ENCODE measurements at regions not wholly inside any gene's neighbourhood (a gene's known extent, or its start where the extent isn't known, plus 50 kb on each side); places are given as distances from the start of the nearest gene placed in this dataset.

- DNase-seq (ENCODE audit: low spot score), result no peak
Measured at GRCh38 chr12:111174961-111175345, 193.9 kb downstream of the PHETA1 start.

DNA sequence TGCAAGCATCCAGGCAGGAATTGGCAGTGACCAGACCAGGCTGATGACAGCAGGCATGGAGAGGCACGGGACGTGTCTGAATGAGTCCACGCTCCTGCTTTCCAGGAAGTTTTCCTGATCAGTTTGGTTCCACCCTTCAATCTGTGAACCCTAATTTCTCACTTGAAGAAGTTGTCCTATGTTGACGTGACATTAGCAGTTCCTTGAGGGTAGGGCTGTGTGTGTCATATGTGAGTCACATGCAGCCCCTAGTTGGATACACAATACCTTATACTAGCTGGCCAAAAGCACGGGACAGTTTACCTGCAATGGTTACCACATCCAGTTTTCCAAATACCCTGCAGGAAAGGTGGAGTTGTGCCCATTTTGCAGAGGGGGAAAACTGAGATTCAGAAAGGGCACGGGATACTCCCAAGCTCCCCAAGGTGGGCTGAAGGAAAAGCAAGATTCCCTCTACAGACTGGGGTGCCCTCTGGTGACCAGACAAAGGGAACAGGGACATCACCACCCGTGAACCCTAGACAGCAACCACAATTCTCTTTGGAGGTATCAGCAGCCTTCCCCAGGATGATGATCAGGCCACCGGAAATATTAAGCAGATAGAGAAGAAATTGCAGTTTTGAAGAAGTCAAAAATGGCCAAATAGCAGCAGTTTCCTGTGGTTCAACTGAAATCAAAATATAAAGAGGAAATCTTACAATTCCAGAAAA lies 194.5 kb downstream of the PHETA1 start:
- no peak for DNase-seq (ENCODE audit: low spot score)

DNA sequence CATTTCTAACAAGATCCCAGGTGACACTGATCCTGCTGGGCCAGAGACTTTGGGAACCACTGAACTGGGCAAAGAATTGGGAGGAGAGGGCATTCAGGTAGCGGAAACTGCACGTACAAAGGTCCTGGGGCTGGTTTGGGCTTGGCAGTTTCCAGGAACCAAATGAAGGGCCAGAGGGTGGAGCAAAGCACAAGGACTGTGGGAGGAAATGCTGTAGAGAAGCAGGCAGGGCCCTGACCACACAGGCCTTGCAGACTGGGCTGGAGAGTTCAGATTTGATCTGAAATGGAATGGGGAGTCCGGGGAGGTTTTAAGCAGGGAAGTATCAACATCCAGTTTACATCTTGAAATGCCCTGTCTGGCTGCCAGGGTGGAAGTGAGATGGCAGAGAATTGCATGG lies 195.1 kb downstream of the PHETA1 start:
- DNase-seq (ENCODE audit: low spot score), result no peak

DNA sequence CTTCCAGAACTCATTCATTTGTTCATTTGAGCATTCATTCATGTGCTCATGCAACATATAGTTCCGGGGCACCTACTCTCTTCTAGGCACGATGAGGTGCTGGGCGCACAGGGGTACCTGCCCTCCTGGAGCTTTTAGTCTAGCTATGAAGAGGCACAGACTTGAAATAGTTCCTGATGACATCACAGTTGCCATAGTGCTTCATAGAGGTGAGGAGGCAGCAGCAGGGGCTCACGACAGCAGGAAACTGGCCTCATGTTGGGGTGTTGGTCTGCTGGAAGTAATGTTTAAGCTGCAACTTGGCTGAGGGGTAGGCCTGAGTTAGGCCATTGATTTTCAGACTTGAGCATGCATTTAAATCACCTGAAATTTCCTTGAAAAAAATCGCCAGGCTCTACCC lies 195.5 kb downstream of the PHETA1 start:
- DNase-seq (ENCODE audit: low spot score), result no peak

- DNase-seq (ENCODE audit: low spot score), result no peak
Measured at GRCh38 chr12:111172786-111173185, 196.1 kb downstream of the PHETA1 start.

DNA sequence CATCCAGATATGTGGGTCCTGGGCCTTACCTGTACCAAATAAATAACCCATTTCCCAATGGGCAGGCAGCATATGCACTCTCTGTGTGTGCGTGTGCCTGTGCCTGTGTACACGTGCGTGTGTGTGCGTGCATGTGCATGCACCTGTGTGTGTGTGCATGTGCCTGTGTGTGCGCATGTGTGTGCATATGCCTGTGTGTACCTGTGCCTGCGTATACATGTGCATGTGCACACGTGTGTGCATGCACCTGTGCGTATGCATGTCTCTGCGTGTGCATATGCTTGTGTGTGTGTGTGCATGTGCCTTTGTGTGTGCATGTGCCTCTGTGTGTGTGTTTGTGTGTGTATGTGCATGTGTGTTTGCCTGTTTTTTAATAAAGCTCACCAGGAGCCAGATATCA lies 197.1 kb downstream of the PHETA1 start:
- DNase-seq (ENCODE audit: low spot score), result no peak

GRCh38 chr12:111171345-111171744 lies 197.6 kb downstream of the PHETA1 start:
- no peak for DNase-seq (ENCODE audit: low spot score)

DNA sequence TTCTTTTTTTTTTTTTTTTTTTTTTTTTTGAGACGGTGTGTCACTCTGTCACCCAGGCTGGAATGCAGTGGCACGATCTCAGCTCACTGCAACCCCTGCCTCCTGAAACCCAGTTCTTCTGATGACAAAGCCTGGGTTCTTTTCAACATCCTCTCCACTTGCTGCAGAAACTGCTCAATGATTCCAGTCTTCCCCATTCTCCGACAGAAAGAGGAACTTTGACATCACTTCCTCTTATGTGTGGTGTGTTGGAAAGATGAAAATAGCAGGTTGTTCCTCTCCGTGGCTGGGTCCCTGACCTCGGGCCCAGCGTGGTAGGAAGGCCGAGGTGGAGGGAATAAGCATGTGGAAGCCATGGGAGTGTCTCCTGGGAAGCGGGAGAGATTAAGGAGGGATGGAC lies 198.4 kb downstream of the PHETA1 start:
- DNase-seq (ENCODE audit: low spot score), result no peak

GRCh38 chr12:111169456-111169855 lies 199.4 kb downstream of the PHETA1 start:
- no peak for DNase-seq (ENCODE audit: low spot score)

DNA sequence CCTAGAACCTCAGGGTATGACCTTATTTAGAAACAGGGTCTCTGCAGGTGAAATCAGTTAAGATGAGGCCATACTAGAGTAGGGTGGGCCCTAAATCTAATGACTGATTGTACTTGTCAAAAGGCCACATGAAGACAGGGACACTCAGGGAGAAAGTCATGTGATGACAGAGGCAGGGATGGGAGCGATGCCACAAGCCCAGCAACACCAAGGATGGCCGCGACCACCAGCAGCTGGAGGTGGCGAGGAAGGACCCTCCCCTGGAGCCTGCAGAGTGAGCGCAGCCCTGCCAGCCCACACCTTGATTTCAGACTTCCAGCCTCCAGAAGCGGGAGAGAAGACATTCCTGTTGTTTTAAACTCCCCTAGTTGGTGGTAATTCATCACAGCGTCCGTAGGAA lies 199.9 kb downstream of the PHETA1 start:
- no peak for DNase-seq (ENCODE audit: low spot score)

DNA sequence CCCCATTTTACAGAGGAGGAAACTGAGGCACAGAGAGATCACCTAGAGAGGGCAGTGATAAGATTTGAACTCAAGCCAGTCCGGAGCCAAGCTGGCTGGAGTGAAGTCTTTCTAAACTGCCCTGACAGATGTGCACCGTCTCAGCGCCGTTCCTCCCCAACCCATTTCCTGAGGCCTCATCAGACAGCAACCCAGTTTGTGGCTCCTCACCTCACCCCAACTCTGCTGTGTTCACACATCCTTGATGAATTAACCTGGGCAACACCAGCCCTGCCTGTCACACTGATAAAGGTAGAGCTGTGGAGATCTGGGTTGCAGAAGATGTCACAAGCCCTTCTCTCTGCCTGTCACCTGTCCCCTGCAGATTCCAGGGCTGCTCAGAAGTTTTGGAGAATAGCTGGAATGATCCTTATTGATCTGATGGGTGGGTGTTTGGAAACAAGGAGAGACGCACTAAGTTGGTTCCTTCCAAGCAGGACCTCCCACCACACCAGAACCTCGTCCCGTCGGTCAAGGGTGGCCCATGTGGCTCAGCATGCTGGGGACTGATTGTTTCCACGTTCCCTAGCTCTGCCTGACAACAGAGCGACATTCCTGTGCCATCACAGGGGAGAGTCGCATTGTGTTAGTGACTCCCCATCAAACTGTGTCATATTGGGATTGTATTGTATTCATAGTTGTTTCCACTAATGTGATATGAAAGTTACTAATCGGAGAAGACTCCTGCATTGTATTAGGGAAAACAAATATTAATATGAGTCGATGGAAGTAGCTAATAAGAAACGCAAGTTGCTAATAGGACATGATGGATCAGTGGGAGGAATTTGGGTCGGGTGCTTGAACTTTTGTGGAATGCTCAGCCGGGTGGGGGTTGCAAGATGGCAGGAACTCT lies 200.6 kb downstream of the PHETA1 start:
- no peak for DNase-seq (ENCODE audit: low spot score)

- DNase-seq (ENCODE audit: low spot score), result no peak
Measured at GRCh38 chr12:111166779-111167540, 201.9 kb downstream of the PHETA1 start.

DNA sequence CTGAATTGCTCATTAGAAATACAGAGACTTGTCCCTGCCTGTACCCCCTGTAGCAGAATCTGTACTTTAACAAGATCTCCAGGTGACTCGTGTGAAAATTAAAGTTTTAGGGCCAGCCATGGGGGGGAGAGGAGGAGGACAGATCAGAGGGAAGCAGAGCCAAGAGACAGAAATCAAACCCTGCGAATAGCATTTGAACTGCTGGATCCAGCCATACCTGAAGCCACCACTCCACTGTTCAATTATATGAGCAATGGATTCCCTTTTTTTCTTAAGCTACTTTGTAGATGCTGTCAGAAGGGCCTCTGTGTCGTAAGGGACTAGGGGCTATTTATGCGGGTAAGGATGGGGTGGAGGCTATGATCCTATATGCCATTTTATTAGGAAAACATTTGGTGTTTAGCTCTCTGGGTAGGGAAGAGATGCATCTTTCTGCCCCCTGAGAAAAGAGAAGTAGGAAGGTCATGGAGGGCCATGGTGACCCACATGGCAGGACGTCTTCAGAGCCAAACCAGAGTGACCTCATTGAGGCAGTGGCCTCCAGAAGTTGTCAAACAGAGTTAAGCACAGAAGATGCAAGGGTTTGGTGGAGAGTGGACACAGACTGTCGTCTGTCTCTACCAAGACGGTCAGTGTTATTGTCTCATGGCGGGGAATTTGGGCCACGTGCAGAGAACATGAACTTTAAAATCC lies 203.9 kb downstream of the PHETA1 start:
- DNase-seq (ENCODE audit: low spot score), result no peak

DNA sequence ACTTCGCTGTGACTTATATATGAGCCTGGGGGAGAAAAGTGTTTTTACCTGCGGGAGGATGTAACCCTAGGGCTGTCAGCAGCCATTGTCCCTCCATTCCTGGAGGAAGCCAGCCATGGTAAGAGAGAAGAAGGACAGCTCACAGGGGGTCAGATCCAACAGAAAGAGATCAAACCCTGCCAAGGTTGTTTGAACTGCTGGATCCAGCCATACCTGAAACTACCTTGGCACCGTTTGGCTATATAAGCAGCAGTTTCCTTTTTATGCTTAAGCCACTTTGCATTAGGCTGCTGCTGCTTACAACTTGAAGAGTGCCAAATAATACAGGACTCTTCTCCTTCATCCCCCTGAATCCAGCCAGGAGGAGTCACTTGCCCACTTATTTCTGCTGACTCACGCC lies 205.5 kb downstream of the PHETA1 start:
- no peak for DNase-seq (ENCODE audit: low spot score)

- DNase-seq (ENCODE audit: low spot score), result no peak
Measured at GRCh38 chr12:111161898-111162297, 207.0 kb downstream of the PHETA1 start.

GRCh38 chr12:111160350-111161241 lies 208.3 kb downstream of the PHETA1 start:
- no peak for DNase-seq (ENCODE audit: low spot score)

DNA sequence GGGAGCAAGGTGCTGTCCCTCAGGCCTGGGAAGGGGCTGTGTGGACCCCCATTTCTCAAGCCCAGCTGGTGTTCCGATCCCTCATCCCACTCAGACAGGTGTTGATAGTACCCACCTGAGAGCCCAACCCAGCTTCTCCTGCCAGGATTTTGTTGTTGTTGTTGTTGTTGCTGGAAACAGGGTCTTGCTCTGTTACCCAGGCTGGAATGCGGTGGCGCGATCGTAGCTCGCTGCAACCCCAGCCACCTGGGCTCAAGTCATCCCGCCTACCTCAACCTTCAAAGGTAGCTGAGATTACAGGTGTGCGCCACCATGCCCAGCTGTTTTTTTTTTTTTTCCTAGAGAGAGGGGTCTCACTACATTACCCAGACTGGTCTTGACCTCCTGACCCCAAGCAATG lies 209.9 kb downstream of the PHETA1 start:
- no peak for DNase-seq (ENCODE audit: low spot score)

DNA sequence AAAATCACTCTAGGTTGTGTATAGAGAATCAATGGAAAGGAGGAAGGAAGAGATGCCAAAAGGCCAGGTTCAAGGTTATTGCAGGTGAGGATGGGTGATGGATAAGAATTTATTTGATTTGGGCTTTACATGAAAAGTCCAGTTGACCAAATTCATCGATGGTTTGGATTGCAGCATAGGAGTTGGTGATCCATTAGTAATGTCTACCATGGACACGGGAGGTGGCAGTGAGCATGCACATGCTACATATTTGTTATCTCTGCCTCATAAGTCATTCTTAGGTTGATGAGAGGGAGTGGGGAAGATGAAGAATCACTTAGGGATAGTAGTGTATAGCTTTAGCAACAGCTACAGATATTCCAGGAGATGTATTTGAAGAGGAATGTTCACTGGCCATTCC lies 211.4 kb downstream of the PHETA1 start:
- DNase-seq (ENCODE audit: low spot score), result no peak

DNA sequence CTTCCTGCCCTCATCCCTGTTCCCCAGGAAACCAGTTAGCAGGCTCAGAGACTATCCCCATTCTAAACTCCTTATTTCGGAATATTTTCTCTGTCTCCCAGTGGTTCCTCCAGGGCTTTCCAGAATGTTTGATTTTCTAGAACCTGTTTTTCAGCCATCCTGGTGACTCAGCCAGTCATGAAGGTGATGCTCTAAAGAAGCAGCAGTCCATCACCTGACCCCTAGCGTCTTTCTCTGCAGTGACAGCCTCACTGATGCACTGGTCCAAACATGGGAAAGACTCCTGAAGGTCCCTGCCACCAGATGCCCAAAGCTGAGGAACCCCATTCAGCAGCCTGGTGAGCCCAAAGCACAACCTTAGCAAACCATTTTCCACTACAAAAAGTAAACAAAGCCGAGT lies 212.6 kb downstream of the PHETA1 start:
- DNase-seq (ENCODE audit: low spot score), result no peak

- DNase-seq (ENCODE audit: low spot score), result no peak
Measured at GRCh38 chr12:111155521-111155920, 213.4 kb downstream of the PHETA1 start.

- no peak for DNase-seq (ENCODE audit: low spot score)
Measured at GRCh38 chr12:111155020-111155419, 213.9 kb downstream of the PHETA1 start.

All from kidney capillary endothelial cell (primary cell).